ENCODE measurements at regions not wholly inside any gene's neighbourhood (a gene's known extent, or its start where the extent isn't known, plus 50 kb on each side); places are given as distances from the start of the nearest gene placed in this dataset.

- H3K27ac ChIP-seq (ENCODE audit: low read length): no peak overlapping the region
- peaks cover 7 to 9% of the 10 kb centered on the region in 2 donors for H3K9me3 ChIP-seq (ENCODE audit: control insufficient read depth in 2 of 2, low read length in 2 of 2)
- no peaks in the 10 kb centered on the region for H3K36me3 ChIP-seq (ENCODE audit: control insufficient read depth in 2 of 2, insufficient read depth in 2 of 2, low read length in 2 of 2)
- no peaks in the 10 kb centered on the region for H3K4me1 ChIP-seq (ENCODE audit: control insufficient read depth, insufficient read depth, low read length)
- no peak overlapping the region for H3K9ac ChIP-seq (ENCODE audit: low read length in 2 of 2)
- no peaks in the 10 kb centered on the region for H3K27me3 ChIP-seq (ENCODE audit: control insufficient read depth in 1 of 2, insufficient read depth in 2 of 2, low read length in 2 of 2)
- H3K4me3 ChIP-seq (ENCODE audit: low read length in 2 of 2): no peak overlapping the region
Observed at GRCh38 chr7:45998506-45998905, 77.4 kb upstream of the IGFBP3 start.

GRCh38 chr7:45993621-45994020 is 72.5 kb upstream of the IGFBP3 start:
- Histone ChIP-seq H3K9ac (ENCODE audit: low read length in 2 of 2) (no peak overlapping the region), H3K27ac (ENCODE audit: low read length) (no peak overlapping the region)

GRCh38 chr7:45992826-45993225 is 71.8 kb upstream of the IGFBP3 start:
- H3K9ac ChIP-seq (ENCODE audit: low read length in 2 of 2): no peak overlapping the region
- no peak overlapping the region for H3K4me3 ChIP-seq (ENCODE audit: low read length in 2 of 2)
- peaks cover 0 to 2% of the 10 kb centered on the region in 2 donors for H3K27me3 ChIP-seq (ENCODE audit: control insufficient read depth in 1 of 2, insufficient read depth in 2 of 2, low read length in 2 of 2)
- no peaks in the 10 kb centered on the region for H3K36me3 ChIP-seq (ENCODE audit: control insufficient read depth in 2 of 2, insufficient read depth in 2 of 2, low read length in 2 of 2)
- no peaks in the 10 kb centered on the region for H3K4me1 ChIP-seq (ENCODE audit: control insufficient read depth, insufficient read depth, low read length)
- H3K27ac ChIP-seq (ENCODE audit: low read length): no peak overlapping the region
- H3K9me3 ChIP-seq (ENCODE audit: control insufficient read depth in 2 of 2, low read length in 2 of 2): peaks cover 6 to 7% of the 10 kb centered on the region in 2 donors

More at GRCh38 chr7:45993621-45994020, 72.5 kb upstream of the IGFBP3 start:
- H3K9me3 ChIP-seq (ENCODE audit: control insufficient read depth in 2 of 2, low read length in 2 of 2): peaks cover 7 to 9% of the 10 kb centered on the region in 2 donors
- H3K36me3 ChIP-seq (ENCODE audit: control insufficient read depth in 2 of 2, insufficient read depth in 2 of 2, low read length in 2 of 2): no peaks in the 10 kb centered on the region
- H3K4me1 ChIP-seq (ENCODE audit: control insufficient read depth, insufficient read depth, low read length): no peaks in the 10 kb centered on the region
- H3K27me3 ChIP-seq (ENCODE audit: control insufficient read depth in 1 of 2, insufficient read depth in 2 of 2, low read length in 2 of 2): no peaks in the 10 kb centered on the region
- H3K4me3 ChIP-seq (ENCODE audit: low read length in 2 of 2): no peak overlapping the region

GRCh38 chr7:45990276-45990675 is 69.2 kb upstream of the IGFBP3 start:
- Histone ChIP-seq H3K27ac (ENCODE audit: low read length) (no peak overlapping the region), H3K4me3 (ENCODE audit: low read length in 2 of 2) (no peak overlapping the region), H3K36me3 (ENCODE audit: control insufficient read depth in 2 of 2, insufficient read depth in 2 of 2, low read length in 2 of 2) (no peaks in the 10 kb centered on the region), H3K4me1 (ENCODE audit: control insufficient read depth, insufficient read depth, low read length) (no peaks in the 10 kb centered on the region), H3K9ac (ENCODE audit: low read length in 2 of 2) (no peak overlapping the region), H3K27me3 (ENCODE audit: control insufficient read depth in 1 of 2, insufficient read depth in 2 of 2, low read length in 2 of 2) (peaks cover 0 to 2% of the 10 kb centered on the region in 2 donors), H3K9me3 (ENCODE audit: control insufficient read depth in 2 of 2, low read length in 2 of 2) (peaks cover 0 to 5% of the 10 kb centered on the region in 2 donors)

- H3K9ac ChIP-seq (ENCODE audit: low read length in 2 of 2): no peak overlapping the region
- no peaks in the 10 kb centered on the region for H3K9me3 ChIP-seq (ENCODE audit: control insufficient read depth in 2 of 2, low read length in 2 of 2)
- no peak overlapping the region for H3K4me3 ChIP-seq (ENCODE audit: low read length in 2 of 2)
- H3K4me1 ChIP-seq (ENCODE audit: control insufficient read depth, insufficient read depth, low read length): peaks cover 9% of the 10 kb centered on the region
- H3K27me3 ChIP-seq (ENCODE audit: control insufficient read depth in 1 of 2, insufficient read depth in 2 of 2, low read length in 2 of 2): peaks cover 0 to 2% of the 10 kb centered on the region in 2 donors
- no peak overlapping the region for H3K27ac ChIP-seq (ENCODE audit: low read length)
- no peaks in the 10 kb centered on the region for H3K36me3 ChIP-seq (ENCODE audit: control insufficient read depth in 2 of 2, insufficient read depth in 2 of 2, low read length in 2 of 2)
Observed at GRCh38 chr7:45988405-45989057, 67.5 kb upstream of the IGFBP3 start.

GRCh38 chr7:45987521-45988290 is 66.6 kb upstream of the IGFBP3 start:
- Histone ChIP-seq H3K9me3 (ENCODE audit: control insufficient read depth in 2 of 2, low read length in 2 of 2) (no peaks in the 10 kb centered on the region), H3K27me3 (ENCODE audit: control insufficient read depth in 1 of 2, insufficient read depth in 2 of 2, low read length in 2 of 2) (peaks cover 0 to 2% of the 10 kb centered on the region in 2 donors), H3K4me1 (ENCODE audit: control insufficient read depth, insufficient read depth, low read length) (peaks cover 14% of the 10 kb centered on the region), H3K36me3 (ENCODE audit: control insufficient read depth in 2 of 2, insufficient read depth in 2 of 2, low read length in 2 of 2) (no peaks in the 10 kb centered on the region), H3K4me3 (ENCODE audit: low read length in 2 of 2) (no peak overlapping the region), H3K9ac (ENCODE audit: low read length in 2 of 2) (no peak overlapping the region), H3K27ac (ENCODE audit: low read length) (no peak overlapping the region)

- Histone ChIP-seq H3K4me3 (ENCODE audit: low read length in 2 of 2) (no peak overlapping the region), H3K9me3 (ENCODE audit: control insufficient read depth in 2 of 2, low read length in 2 of 2) (no peaks in the 10 kb centered on the region), H3K36me3 (ENCODE audit: control insufficient read depth in 2 of 2, insufficient read depth in 2 of 2, low read length in 2 of 2) (no peaks in the 10 kb centered on the region), H3K9ac (ENCODE audit: low read length in 2 of 2) (no peak overlapping the region), H3K27ac (ENCODE audit: low read length) (no peak overlapping the region), H3K4me1 (ENCODE audit: control insufficient read depth, insufficient read depth, low read length) (peaks cover 14% of the 10 kb centered on the region), H3K27me3 (ENCODE audit: control insufficient read depth in 1 of 2, insufficient read depth in 2 of 2, low read length in 2 of 2) (peaks cover 0 to 2% of the 10 kb centered on the region in 2 donors)
Observed at GRCh38 chr7:45986355-45987298, 65.6 kb upstream of the IGFBP3 start.

GRCh38 chr7:45985902-45986301 is 64.8 kb upstream of the IGFBP3 start:
- Histone ChIP-seq H3K4me3 (ENCODE audit: low read length in 2 of 2) (no peak overlapping the region), H3K27me3 (ENCODE audit: control insufficient read depth in 1 of 2, insufficient read depth in 2 of 2, low read length in 2 of 2) (peaks cover 0 to 2% of the 10 kb centered on the region in 2 donors), H3K9me3 (ENCODE audit: control insufficient read depth in 2 of 2, low read length in 2 of 2) (no peaks in the 10 kb centered on the region), H3K36me3 (ENCODE audit: control insufficient read depth in 2 of 2, insufficient read depth in 2 of 2, low read length in 2 of 2) (no peaks in the 10 kb centered on the region), H3K4me1 (ENCODE audit: control insufficient read depth, insufficient read depth, low read length) (peaks cover 14% of the 10 kb centered on the region), H3K9ac (ENCODE audit: low read length in 2 of 2) (no peak overlapping the region), H3K27ac (ENCODE audit: low read length) (no peak overlapping the region)

GRCh38 chr7:45984386-45985295 is 63.6 kb upstream of the IGFBP3 start:
- no peaks in the 10 kb centered on the region for H3K9me3 ChIP-seq (ENCODE audit: control insufficient read depth in 2 of 2, low read length in 2 of 2)
- H3K27ac ChIP-seq (ENCODE audit: low read length): no peak overlapping the region
- H3K9ac ChIP-seq (ENCODE audit: low read length in 2 of 2): no peak overlapping the region

More at GRCh38 chr7:45984386-45985295, 63.6 kb upstream of the IGFBP3 start:
- peaks cover 0 to 2% of the 10 kb centered on the region in 2 donors for H3K27me3 ChIP-seq (ENCODE audit: control insufficient read depth in 1 of 2, insufficient read depth in 2 of 2, low read length in 2 of 2)
- H3K4me1 ChIP-seq (ENCODE audit: control insufficient read depth, insufficient read depth, low read length): peaks cover 16% of the 10 kb centered on the region
- H3K36me3 ChIP-seq (ENCODE audit: control insufficient read depth in 2 of 2, insufficient read depth in 2 of 2, low read length in 2 of 2): no peaks in the 10 kb centered on the region
- H3K4me3 ChIP-seq (ENCODE audit: low read length in 2 of 2): no peak overlapping the region
